ENCODE measurements at regions not wholly inside any gene's neighbourhood (a gene's known extent, or its start where the extent isn't known, plus 50 kb on each side); places are given as distances from the start of the nearest gene placed in this dataset.

GRCh38 chr10:44166441-44166840, 218.5 kb downstream of the CXCL12 start:
- DNase-seq, result no peak
- CTCF ChIA-PET, result no interaction called here
- Mint-ChIP-seq H3K27ac (ENCODE audit: unreplicated experiment) (no peak overlapping the region), H3K9me3 (ENCODE audit: low read depth, unreplicated experiment) (peaks cover 23% of the 10 kb centered on the region), H3K4me1 (ENCODE audit: low read depth, unreplicated experiment) (no peaks in the 10 kb centered on the region), H3K36me3 (ENCODE audit: insufficient read depth, unreplicated experiment) (no peaks in the 10 kb centered on the region), H3K4me3 (ENCODE audit: low read depth, unreplicated experiment) (no peak overlapping the region), H3K27me3 (ENCODE audit: unreplicated experiment) (peaks cover 4% of the 10 kb centered on the region)
- intact Hi-C loops (cut with micrococcal nuclease; ENCODE audit: unreplicated experiment), result no loop called here
- BruUV-seq (replicated peaks), result no TSS peak
- TF ChIP-seq, protein P1, sequence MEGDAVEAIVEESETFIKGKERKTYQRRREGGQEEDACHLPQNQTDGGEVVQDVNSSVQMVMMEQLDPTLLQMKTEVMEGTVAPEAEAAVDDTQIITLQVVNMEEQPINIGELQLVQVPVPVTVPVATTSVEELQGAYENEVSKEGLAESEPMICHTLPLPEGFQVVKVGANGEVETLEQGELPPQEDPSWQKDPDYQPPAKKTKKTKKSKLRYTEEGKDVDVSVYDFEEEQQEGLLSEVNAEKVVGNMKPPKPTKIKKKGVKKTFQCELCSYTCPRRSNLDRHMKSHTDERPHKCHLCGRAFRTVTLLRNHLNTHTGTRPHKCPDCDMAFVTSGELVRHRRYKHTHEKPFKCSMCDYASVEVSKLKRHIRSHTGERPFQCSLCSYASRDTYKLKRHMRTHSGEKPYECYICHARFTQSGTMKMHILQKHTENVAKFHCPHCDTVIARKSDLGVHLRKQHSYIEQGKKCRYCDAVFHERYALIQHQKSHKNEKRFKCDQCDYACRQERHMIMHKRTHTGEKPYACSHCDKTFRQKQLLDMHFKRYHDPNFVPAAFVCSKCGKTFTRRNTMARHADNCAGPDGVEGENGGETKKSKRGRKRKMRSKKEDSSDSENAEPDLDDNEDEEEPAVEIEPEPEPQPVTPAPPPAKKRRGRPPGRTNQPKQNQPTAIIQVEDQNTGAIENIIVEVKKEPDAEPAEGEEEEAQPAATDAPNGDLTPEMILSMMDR (IDR thresholded peaks at IDR 0.05; ENCODE audit: unreplicated experiment), result no peak

- intact Hi-C loops (cut with micrococcal nuclease; ENCODE audit: unreplicated experiment), result no loop called here
- Mint-ChIP-seq H3K9me3 (ENCODE audit: low read depth, unreplicated experiment) (peaks cover 18% of the 10 kb centered on the region), H3K27me3 (ENCODE audit: unreplicated experiment) (no peaks in the 10 kb centered on the region), H3K4me1 (ENCODE audit: low read depth, unreplicated experiment) (no peaks in the 10 kb centered on the region), H3K27ac (ENCODE audit: unreplicated experiment) (no peak overlapping the region), H3K36me3 (ENCODE audit: insufficient read depth, unreplicated experiment) (no peaks in the 10 kb centered on the region), H3K4me3 (ENCODE audit: low read depth, unreplicated experiment) (no peak overlapping the region)
- BruUV-seq (replicated peaks), result no TSS peak
- DNase-seq, result no peak
- CTCF ChIA-PET, result no interaction called here
- TF ChIP-seq, protein P1 (IDR thresholded peaks at IDR 0.05; ENCODE audit: unreplicated experiment), result no peak
Measured at GRCh38 chr10:44164251-44164956, 220.5 kb downstream of the CXCL12 start.

- no peak overlapping the region for H3K27ac Mint-ChIP-seq (ENCODE audit: unreplicated experiment)
- H3K27me3 Mint-ChIP-seq (ENCODE audit: unreplicated experiment), result no peaks in the 10 kb centered on the region
- no TSS peak for BruUV-seq (replicated peaks)
- CTCF ChIA-PET, result no interaction called here
- TF ChIP-seq, protein P1 (IDR thresholded peaks at IDR 0.05; ENCODE audit: unreplicated experiment), result no peak
- intact Hi-C loops (cut with micrococcal nuclease; ENCODE audit: unreplicated experiment), result no loop called here
- no peaks in the 10 kb centered on the region for H3K36me3 Mint-ChIP-seq (ENCODE audit: insufficient read depth, unreplicated experiment)
- no peak overlapping the region for H3K4me3 Mint-ChIP-seq (ENCODE audit: low read depth, unreplicated experiment)
- no peaks in the 10 kb centered on the region for H3K4me1 Mint-ChIP-seq (ENCODE audit: low read depth, unreplicated experiment)
- no peak for DNase-seq
- peaks cover 13% of the 10 kb centered on the region for H3K9me3 Mint-ChIP-seq (ENCODE audit: low read depth, unreplicated experiment)
Measured at GRCh38 chr10:44161184-44161583, 223.7 kb downstream of the CXCL12 start.

DNA sequence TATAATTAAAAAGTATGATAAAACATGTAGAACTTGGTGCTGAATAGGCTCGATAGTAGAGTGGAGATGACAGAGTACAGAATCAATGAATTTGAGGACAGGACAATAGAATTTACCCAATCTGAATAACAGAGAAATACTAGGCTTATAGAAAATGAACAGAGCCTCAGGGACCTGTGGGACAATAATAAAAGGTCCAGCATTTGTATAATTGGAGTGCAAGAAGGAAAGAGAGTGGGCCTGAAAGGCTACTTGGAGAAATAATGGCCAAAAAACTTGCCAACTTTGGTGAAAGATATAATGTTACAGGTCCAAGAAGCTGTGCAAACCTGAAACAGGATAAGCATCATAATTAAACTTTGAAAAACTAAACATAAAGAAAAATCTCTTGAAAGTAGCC, 227.3 kb downstream of the CXCL12 start:
- BruUV-seq (replicated peaks), result no TSS peak
- H3K27ac Mint-ChIP-seq (ENCODE audit: unreplicated experiment), result no peak overlapping the region
- TF ChIP-seq, protein P1 (IDR thresholded peaks at IDR 0.05; ENCODE audit: unreplicated experiment), result no peak
- H3K4me3 Mint-ChIP-seq (ENCODE audit: low read depth, unreplicated experiment), result no peak overlapping the region
- CTCF ChIA-PET, result no interaction called here
- H3K9me3 Mint-ChIP-seq (ENCODE audit: low read depth, unreplicated experiment), result peaks cover 6% of the 10 kb centered on the region
- H3K36me3 Mint-ChIP-seq (ENCODE audit: insufficient read depth, unreplicated experiment), result no peaks in the 10 kb centered on the region
- no peaks in the 10 kb centered on the region for H3K27me3 Mint-ChIP-seq (ENCODE audit: unreplicated experiment)
- DNase-seq, result no peak
- intact Hi-C loops (cut with micrococcal nuclease; ENCODE audit: unreplicated experiment), result no loop called here
- H3K4me1 Mint-ChIP-seq (ENCODE audit: low read depth, unreplicated experiment), result no peaks in the 10 kb centered on the region

Data from Calu3 (cell line).